ENCODE measurements at regions not wholly inside any gene's neighbourhood (a gene's known extent, or its start where the extent isn't known, plus 50 kb on each side); places are given as distances from the start of the nearest gene placed in this dataset.

DNA sequence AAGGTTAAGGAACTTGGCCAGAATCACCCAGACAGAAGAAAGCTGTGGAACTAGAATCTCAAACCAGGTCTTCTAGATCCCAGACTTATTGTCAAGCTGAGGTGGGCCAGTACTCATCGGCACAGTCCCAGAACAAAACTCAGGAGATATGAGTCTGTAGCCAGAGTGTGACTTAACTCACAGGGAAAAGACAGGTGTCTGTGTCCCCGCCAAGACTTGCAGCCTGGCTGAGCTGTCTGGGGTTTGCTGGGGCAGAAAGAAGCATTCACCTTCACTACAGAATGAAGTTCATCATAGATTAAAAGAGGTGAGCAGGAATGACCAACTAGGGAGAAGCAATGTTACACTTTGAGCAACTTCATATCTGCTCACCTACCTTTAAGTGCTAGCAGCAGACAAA lies 257.2 kb downstream of the FOXO1 start:
- DNase-seq (ENCODE audit: low spot score) = no peak

- DNase-seq (ENCODE audit: low spot score) = no peak
Measured at GRCh38 chr13:40410315-40410714, 256.1 kb downstream of the FOXO1 start.

DNA sequence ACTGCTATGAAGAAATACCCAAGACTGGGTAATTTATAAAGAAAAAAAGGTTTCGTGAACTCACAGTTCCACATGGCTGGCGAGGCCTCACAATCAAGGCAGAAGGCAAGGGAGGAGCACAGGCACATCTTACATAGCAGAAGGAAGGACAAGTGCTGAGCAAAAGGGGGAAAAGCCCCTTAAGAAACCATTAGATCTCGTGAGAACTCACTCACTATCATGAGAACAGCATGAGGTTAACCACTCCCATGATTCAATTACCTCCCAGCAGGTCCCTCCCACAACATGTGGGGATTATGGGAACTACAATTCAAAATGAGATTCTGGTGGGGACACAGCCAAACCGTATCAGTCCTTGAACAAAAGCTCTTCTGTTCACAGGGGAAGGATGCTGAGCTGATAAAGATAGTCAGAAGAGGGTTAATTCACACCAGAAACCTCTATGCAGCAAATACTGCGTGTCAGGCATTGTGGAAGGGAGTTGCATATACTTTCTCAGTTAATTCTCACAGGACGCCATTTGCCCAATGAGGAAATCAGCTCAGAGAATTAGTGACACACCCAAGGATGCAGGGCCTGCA lies 246.2 kb downstream of the FOXO1 start:
- no peak for DNase-seq (ENCODE audit: low spot score)

DNA sequence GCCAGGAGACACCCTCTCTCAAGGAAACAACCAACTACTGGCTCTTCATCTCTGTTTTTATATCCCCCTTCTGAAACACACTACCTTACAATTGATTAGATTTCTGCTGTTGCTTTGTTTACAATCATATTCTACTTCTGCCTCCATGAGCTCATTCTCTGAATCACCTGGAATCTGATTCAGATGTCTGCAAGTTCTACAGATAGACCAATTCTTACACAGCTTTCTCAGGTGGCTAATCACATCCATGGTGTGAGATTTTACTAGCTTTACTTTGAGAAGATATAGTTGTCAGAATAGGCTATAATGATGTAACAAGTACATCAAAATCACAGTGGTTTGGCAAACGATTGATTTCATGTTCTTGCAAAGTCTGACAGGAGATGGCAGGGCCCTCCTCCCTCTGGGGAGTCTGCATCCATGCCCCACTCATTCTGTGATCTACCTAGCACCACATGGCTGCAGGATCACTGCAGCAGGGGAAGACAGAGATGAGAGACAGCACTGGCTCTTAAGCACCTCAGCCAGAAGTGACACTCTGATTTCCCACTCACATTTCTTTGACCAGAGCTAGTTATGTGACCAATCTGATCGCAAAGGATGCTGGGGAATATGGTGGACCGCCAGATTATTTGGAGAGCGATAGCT lies 243.7 kb downstream of the FOXO1 start:
- no peak for DNase-seq (ENCODE audit: low spot score)

GRCh38 chr13:40428354-40428753 lies 238.1 kb downstream of the FOXO1 start:
- DNase-seq (ENCODE audit: low spot score) = no peak

GRCh38 chr13:40429706-40430545 lies 236.5 kb downstream of the FOXO1 start:
- DNase-seq (ENCODE audit: low spot score) = no peak

DNA sequence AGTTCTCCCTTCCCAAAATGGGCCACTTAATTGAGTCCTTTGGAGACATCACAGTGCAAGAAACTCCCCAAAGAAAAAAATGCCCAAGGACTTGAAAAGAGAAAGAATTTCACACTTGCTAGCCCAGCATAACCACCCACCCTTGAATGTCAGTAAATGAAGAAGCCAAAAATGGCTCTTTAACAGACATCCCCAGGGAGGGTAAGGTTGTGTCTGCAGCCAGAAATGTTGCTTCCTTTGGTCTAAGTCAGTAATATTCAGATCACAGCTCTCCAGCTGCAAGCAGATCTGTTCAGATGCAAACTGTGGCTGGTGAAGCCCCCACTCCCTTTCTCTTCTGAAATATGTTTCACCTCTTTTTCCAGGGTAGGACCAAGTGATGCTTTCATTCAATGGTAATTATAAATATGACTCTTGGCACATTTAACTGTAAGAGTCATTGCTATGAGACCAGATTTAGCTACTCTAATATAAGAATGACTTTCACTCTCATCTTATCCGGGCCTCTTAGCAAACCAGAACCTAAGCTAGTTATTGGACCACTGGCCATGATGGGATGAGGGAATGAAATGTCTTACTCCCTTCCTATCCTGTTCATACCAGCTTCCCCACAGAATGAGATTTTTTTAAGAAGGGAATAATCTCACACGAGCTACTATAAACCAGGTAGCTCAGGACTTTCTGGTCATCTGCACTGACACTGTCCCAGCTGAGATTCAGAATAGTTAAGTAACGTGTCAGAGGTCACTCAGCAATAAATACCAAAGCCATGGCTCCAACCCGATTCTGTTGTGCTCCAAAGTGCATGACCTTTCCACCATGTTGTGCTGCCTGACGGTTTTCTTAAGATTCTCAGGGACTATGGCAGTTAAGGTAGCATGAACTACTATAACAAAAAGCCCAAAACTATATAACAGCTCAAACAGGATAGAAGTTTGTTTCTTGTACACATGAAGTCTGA lies 234.1 kb downstream of the FOXO1 start:
- DNase-seq (ENCODE audit: low spot score) = no peak

- no peak for DNase-seq (ENCODE audit: low spot score)
Measured at GRCh38 chr13:40433001-40433400, 233.4 kb downstream of the FOXO1 start.

- DNase-seq (ENCODE audit: low spot score) = no peak
Measured at GRCh38 chr13:40433577-40433976, 232.9 kb downstream of the FOXO1 start.

DNA sequence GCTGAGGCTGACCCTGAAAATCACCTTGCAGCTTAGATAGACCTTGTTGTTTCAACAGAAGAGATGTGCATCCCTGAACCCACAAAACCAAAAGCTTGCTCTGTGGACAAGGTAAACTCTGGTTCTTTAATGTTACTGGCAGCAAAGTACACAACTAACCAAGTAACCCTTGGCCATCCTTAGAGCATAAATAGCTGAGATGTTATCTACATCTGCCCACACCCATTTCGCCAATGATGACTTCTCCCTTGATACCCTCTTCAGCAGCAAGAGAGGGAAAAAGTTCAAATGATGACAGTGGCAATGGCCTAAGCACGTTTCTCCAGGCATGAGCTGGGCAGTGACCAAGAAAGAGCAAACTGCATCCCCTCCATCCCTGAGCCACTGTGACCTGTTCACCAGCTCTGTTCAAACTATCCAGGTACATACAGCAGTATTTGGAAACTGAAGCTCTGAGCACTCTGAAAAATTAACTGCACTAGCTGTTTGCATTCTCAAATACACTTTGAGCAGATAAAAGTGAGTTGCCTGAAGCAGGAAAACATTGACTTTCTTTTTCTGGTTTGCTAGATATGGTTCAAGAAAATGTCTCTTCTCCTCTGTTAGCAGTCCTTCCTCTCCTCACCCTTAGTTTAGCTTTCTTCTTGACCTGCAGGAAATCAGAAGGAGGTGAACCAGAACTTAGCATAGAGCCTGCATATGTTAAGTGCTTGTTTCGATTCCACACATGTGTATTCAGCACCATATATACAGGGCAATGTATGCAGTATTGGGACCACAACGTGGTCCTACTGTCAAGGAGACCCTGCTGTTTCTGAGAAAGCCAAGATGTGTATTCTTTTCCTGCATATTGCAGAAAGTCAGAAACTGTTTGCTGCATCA lies 231.7 kb downstream of the FOXO1 start:
- DNase-seq (ENCODE audit: low spot score) = no peak

DNA sequence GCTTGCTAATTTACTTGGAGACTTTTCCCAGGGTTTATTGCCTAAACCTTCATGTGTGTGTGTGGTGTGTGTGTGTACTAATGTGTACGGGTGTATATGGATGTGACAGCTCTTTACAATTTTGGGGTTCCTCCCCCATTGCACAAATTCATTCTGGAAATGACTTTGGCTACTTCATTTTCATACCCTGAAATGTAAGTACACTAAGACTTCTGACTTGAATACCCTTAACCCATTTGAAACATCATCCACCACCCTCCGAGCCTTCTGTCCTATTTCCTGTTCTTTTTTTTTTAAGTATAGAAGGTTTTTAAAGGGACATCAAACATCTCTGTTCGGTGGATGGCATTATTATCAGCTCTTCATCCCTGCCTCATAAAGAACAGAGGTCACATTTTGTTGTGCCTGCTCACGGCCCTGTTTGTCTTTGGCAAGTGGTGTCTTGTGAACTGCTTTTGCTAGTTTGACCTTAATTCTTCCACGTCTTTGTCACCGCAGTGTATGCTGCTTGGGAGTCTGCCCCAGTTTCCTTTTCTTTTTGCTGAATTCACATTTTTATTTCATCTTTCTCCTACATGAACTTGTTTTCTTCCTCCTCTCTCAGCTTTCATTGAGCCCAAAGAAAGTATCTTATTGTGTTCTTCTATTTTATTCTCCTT lies 228.3 kb downstream of the FOXO1 start:
- no peak for DNase-seq (ENCODE audit: low spot score)

GRCh38 chr13:40438999-40439797 lies 227.2 kb downstream of the FOXO1 start:
- no peak for DNase-seq (ENCODE audit: low spot score)

GRCh38 chr13:40439928-40440327 lies 226.5 kb downstream of the FOXO1 start:
- DNase-seq (ENCODE audit: low spot score) = no peak

DNA sequence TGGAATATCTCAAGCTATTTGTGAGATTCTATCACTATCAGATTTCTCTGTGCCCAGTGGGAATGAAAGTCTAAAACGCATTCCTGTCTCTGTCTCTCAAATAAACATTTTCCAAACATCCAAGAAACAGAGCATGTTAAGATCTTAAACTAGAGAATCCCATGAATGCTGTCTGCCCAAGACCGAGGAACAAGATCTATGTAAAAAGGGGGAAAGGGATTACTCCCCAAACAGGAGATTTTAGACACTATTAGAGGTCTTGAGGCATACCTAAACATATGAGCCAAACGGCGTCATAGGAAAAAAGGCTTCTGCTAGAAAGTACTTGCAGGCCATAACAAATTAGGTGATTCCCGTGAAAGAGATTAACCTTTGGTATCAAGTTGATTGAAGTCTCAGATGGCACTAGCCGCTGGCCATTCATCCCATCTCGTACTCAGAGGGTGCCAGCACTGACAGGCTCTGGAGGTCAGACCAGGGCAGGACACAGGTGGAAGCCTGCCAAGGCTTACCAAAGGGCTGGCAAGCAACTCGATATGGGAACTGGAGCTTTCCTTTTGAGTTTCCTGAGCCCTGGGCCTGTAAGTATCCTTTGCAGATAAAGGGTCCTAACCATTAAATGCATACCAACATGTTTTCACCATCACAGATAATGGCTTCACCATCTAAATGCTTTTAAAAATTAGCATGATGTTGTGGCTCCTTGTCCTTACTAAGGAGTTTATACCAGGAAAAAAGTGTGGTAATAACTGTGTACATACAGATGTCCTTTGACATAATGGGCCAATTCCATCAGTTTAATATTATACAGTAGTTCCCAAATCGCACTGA lies 225.2 kb downstream of the FOXO1 start:
- peak; percentile 79 for DNase-seq (ENCODE audit: low spot score)

DNA sequence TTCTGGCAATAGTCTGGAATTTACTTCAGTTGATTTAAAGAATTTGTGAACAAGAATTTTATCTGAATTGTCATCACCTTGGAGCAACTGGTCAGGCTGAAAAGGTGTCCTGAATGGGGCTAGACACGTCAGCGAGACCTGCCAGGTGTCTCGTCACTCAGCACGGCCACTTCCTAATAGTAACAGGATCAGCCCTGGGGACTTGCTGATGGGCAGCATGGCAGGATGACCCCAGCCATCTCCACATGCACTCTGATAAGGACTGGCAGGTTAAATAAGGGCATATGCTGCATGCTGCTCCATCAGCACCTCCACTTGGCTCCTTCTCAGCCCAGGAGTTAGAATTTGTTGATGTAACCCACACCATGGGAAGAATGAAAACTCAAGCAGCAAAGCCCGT lies 224.2 kb downstream of the FOXO1 start:
- DNase-seq (ENCODE audit: low spot score) = no peak

- no peak for DNase-seq (ENCODE audit: low spot score)
Measured at GRCh38 chr13:40442826-40443225, 223.6 kb downstream of the FOXO1 start.

GRCh38 chr13:40444241-40444640 lies 222.2 kb downstream of the FOXO1 start:
- no peak for DNase-seq (ENCODE audit: low spot score)

GRCh38 chr13:40445557-40445990 lies 220.9 kb downstream of the FOXO1 start:
- DNase-seq (ENCODE audit: low spot score) = no peak
